GM19023 (cell line): ENCODE measurements at regions not wholly inside any gene's neighbourhood (a gene's known extent, or its start where the extent isn't known, plus 50 kb on each side); places are given as distances from the start of the nearest gene placed in this dataset.
"Not testable (repeated sequence)": the region's sequence is repeated elsewhere in the genome, so short reads cannot be mapped to it uniquely, and the experiment has no call there.

Experiments used
- ATAC-seq: cut with Tn5 transposase; IDR thresholded peaks from one replicate; pipeline ENCODE4 v1.9.1; 2021; ENCODE audit warnings: mild to moderate bottlenecking, moderate library complexity; ENCODE audit not compliant: unreplicated experiment

DNA sequence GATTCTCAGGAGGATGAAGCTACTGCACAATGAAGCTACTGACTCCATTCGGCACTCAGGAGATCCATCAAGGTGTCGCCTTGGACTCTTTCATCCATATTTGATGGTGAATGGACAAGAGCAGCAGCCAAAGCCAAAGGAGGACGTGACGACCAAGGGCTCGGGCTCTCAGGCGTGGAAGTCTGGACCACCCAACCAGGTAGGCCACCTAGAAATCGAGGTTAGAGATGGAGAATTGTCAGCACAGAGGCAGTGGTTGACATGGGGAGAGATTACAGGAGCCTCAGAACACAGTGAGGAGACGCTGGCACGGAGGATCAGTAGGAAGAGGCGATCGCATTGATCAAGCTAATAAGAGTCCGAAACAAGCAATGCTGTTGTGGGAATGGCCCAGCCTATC lies 240.5 kb upstream of the ID2 start:
- no peak for ATAC-seq

DNA sequence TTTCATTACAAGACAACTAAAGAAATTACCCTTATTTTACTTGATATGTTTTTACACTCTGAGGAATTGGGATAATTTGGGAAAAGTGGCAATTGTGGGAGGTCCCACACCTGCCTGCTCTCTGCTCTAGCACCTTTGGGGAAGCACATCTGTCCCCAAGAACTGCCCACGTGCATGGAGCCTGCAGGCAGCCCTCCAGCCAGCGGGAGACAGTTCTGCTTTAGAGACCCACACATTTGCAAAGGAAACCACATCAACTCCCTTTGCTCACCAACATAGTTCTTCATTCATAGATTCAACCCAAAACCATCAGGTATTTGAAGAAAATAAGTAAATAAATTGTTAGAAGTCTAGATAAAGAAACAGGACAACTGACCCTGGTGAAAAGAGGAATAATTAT lies 239.9 kb upstream of the ID2 start:
- ATAC-seq, result no peak

DNA sequence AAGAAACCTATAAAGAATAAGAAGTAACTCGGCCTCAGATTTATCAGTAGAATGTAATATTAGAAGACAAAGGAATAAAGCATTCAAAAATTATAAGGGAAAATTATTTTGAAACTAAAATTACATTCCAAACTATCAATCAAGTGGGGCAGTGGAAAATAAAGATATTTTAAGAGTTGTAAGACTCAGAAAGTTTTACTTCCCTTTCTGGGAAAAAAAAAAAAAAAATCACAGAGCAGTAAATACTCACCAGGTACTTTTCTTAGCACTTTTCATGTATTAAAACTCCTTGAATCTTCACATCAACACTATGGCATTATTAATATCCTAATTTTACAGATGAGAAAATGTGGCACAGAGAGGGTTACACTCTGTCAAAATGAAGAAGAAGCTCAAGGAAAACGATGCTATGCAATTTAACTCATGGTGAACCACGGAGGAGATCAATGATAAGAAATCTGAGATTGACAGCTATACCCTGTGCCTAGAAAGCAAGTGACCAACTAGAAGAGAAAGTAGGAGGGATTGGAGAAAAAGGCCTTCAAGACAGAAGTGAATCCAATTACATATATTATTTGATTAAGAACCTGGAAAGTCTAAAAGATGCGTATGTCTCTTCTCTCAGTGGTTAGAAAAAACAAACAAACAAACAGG lies 238.9 kb upstream of the ID2 start:
- ATAC-seq, result no peak

DNA sequence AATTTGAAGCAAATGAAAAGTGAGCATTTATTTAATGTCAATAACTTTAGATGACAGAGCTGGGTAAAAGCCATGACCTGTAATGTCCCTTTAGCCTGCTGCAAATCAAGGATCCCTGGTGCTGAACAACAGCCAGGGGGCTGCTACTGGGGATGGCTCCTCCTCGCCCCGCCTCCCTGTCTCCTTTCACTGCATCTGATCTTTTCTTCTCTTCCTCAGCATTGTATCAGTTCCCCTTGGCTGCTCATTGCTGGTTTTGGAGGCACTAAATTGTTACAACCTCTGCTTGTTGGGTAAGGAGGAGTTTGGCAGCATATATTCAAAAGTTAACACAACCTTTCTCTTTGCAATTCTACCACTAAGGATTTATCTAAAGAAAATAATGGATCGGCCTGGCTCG lies 236.3 kb upstream of the ID2 start:
- ATAC-seq, result no peak

DNA sequence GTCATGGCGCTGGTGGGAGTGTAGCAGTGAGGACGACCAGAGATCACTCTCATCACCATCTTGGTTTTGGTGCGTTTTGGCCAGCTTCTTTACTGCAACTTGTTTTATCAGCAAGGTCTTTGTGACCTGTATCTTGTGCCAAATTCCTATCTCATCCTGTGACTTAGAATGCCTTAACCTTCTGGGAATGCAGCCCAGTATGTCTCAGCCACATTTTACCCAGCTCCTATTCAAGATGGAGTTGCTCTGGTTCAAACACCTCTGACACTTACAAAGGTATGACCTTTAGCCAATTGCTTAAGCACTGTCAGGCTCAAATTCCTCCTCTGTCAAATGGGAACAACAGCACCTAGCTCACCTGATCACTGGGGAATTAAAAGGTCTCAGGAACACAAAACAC lies 235.1 kb upstream of the ID2 start:
- ATAC-seq, result not testable (repeated sequence)

DNA sequence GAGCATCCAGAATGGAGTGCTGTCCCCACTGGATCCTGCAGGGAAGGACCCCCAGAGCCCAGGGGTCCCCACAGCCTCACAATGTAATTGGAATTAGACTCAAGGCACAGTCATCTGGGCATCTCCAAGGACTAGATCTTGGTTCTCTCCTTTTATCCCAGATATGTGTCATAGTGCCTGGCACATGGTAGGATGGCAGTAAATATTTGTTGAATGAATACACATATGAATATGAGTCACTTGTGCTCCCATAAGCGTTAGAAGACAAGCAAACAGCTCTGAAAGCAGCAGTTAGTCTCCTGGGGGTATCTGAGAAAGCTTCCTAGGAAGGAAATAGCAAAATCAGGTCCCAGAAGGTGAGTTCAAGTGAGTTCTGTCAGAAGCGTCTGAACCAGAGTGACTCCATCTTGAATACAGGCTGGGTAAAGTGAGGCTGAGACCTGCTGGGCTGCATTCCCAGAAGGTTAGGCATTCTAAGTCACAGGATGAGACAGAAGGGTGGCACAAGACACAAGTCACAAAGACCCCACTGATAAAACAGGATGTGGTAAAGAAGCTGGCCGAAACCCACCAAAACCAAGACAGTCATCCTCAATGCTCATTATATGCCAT lies 234.1 kb upstream of the ID2 start:
- no peak for ATAC-seq

DNA sequence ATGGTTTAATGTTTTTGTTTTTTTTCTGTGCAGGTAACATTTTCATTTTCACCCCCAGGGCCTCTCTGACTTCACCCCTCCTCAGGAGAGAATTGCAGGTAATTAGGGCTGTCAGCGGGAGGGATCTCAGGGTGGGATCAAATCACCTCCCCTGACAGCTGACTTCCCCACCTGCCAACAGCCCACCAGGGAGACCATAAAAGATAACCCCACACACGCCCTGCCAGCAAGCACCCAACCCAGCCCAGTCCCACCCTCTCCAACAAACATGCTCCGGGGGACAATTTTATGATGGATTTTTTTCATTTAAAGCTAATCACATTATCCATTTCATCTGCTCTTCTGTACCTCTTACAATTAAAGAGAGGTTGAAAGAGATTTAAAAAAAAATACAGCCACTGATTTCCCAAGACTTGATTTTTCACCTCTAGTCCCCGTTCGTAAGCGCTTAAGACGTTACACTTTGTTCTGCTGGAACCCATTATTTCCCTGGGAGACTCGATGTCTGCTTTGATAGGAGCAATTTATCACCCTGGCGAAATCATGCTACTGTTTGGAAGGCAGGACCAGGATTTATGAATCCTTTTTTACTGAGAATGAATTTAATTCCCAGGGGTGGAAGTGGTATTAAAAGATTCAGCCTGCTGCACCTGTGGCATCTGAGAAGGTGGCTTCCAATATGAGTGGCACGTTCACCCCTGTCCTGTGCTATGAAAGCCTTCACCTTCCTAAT lies 232.9 kb upstream of the ID2 start:
- no peak for ATAC-seq

DNA sequence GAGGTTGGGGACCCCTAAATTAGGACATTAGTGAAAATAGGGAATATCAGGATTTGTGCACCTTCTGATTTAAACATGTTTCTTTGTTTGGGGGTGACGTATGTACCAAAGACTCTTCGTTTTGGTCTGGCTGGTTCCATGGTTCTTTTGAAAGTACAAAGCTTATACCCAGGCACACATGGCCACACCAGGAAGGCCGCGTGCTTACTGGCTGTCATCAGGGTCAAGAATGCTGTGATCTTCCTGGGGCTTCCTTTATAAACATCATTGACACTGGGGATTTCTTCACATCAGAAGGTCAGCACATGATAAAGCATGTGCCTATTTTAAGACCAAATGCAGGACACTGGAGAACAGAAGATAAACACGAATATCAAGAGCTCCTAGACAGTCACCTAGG lies 230.6 kb upstream of the ID2 start:
- no peak for ATAC-seq

DNA sequence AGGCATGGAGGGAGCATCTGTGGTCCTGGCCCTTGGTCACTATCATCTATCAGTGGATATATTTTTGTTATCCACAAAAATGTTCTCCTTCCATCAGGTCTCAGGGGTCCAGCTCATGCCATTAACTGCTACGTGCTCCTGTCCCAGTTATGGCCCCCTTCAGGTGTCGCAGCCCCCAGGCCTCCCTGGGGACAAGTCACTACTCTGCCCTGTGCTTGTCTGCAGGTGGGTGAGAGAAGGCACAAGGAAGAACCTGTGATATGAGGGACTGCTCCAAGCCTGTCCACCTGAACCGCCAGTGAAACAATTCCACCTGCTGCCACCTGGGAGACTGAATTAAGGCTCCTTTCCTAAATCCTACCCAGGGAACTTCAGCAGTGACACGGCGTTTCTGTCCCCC lies 229.6 kb upstream of the ID2 start:
- ATAC-seq, result no peak

DNA sequence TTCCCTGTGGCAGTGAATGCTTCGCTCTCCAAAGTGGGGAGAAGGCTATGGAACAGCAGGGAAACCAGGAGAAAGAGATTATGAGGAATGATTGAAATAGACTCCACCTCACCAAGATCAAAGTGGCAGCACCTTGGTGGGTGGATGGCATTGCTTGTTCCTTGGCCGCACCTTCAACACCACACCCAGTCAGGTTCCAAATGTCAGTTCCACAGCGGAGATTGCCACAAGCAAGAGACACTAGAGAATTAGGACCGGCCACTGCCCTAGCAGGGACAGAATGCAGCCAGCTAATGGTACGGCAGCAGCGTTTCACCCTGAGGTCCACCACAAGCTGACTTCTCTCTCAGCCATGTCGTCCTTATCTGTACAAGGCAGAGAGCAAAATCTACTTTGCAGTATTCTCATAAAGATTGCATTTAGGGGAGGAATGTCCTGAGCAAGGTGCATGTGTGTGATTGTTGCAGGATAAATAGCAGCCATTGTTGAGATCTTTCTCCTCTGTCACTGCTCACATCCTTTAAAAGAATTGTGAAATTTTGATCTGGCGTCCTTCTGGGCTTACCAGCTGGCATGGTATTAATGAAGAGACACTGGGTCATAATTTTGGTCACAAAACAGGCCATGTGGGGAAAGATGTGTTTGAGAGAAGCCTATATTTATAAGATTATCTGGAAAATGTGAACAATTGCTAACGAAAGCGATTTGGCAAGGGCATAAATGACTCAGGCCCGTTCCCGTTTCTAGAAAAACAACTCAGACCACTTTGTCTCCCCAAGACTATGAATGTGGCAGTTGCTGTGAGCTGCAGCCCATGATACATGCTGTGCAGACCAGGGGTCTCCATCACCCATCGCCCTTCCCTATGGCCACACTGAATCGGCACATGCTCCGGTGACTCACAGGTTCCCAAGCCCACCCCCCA lies 228.6 kb upstream of the ID2 start:
- ATAC-seq, result no peak

DNA sequence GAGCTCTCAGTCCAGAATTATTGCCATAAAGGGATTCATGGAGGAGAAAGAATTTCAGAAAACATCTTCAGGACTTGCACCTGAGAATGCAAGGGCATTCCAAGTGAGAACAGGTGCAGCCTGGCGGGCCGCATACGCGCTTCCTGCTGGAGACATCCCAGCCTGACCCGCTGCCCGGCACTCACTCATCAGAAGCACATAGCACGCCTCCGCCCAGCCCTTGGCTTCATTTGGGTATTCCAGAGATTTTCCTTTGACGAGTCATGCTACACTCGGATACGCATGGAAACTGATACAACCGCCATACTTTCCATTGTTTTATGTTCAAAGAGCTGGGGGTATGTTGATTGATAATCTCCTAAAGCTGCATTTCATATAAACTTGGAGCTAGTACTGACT lies 228.0 kb upstream of the ID2 start:
- no peak for ATAC-seq

DNA sequence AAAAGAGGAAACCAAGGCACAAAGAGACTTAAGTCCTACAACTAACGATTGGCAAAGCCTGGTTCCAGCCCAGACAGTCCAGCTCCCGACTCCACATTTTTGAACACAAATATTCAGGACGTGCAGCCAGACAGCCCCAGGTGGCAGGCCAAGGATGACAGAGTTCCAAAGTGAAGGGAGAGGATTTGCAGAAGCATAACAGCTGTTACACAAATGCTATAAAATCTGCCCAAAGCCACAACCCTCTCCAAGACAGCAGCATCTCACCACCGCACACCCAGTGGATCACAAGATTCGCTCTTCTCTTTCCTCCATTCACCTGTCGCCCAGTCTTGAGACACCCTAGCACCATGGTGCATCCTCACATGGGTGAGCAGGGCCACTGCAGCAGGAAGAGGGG lies 227.1 kb upstream of the ID2 start:
- no peak for ATAC-seq

DNA sequence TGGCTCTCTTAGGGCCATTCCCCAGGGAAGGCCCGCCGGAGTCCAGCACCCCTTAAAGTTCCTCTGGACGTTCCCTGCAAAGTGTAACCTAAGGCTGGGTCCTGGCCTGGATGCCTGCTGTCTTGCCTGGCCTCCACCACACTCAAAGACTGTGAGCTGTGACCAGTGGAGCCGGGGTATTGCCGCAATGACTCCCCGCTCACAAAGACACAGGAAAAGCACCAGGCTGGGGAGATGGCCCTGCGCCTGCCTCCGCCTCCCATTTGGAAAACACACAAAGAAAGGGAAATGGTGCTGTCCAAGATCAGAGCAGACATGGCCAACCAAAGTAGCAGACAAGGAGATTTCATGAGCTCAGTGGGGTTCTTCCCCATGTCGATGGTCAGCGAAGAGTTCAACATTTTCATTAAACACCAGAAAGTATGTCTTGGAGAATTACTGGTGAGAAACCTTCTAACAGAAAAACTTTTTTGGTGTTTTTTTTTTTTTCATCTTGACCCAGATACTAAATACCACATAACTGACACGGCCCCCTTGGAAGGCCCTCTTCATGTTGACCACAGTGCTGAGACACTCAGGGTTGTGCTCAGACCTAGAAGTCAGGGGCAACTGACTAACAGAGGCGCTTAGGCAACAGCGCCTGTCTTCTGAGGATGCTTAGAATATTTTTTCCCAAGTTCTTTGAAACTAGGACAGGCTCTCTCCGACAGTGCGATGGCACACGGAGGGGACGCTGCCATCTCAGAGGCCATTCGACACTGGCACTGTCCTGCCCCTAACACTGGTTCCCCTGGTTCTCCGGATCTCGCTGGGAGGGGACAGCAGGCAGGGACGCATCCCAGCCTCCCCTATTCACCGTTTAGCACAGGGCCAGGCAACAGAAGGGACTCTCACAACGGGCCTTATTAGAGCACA lies 226.4 kb upstream of the ID2 start:
- ATAC-seq, result no peak

DNA sequence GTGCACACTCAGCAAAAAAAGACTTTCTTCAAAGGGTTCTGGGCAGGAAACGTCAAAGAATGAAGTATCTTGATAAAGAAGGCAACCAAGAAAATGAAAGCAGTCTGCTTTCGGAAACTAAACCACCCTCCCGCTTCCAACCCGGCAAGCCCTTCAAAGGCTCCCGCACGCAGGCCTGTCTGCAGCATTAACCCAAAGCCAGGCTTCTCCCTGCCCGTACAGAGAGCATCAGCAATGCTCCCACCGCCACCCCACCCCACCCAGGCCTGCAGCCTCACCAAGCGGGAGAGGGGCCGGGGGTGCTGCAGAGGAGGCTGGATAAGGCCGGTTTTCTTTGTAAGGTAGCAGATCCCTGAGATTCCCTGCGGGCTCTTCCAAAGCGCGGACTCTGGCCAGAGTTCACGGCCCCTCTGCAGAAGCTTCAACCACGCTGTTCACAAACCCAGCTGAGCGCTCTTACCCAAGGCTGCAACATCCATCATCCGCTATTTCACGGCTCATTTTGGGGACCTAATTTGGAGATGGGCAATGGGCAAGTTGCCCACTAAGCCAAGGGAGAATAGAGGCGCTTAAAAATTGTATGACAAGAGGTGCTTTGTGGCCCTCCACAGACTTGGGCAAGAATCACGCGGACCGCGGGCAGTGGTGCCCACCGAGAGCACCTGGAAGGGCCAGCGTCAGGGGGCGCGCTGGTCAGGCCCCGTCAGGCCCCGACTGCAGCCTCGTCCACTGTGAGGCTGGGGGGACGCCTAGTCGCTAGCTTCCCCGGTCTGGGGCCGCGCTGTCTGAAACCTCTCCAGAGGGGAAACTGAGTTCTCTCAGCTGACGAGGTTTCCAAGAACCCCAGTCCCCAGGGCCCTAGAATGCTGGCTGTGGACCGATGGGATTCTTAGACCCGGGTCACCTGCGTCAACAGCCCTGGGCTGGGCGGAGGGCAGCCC lies 225.4 kb upstream of the ID2 start:
- no peak for ATAC-seq

DNA sequence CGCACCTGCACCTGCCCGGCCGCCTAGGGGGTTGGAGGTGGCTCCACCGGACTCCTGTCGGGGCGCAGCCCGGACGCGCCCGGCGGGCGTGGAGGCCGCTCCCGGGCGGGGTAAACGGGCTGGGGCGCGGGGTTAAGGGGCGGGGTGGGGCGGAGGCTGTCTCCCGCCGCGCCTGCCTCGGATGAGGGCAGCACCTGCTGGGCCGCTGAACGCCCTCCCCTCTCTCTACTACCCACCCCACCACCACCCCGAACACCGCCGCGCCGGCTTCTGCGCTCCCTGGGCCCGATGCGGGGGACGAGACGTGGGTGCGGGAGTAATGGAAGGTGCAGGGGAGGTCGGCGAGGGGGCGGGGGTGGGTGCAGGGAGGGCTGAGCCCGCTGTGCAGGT lies 224.8 kb upstream of the ID2 start:
- no peak for ATAC-seq

DNA sequence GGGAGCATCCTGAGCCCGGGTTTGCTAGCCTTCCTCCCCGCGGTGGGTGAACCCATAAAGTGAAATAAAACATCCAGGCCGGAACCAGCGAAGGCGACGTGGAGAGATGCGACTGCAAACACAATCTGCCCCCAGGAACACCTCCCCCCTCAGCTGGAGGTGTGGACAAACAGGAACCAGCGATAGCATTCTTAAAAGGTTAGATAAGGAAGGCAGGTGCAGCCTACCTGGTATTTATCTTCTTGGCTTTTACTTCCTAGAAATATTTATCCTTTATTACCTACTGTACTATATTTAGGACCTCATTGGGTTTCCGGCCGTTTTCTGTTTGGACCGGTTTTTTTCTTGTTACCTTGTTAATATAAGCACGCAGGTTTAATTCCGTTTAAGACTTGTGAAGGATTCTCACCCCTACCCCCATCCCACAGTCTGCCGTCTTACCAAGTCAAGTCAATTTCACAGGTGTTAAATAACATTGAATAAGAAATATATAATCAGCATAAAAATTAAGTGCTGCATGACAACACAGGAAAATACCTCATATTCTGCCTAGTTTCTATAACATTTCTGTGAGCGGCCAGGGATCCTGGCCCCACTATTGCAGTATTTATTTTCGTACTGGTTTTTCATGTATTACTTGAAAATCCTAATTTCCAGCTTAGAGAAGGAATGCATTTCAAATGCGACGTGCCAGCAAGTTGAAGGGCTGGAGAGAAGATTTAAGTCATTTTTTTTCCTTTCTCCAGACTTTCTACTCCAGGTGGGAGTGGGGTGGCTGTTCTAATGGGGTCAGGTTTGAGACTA lies 224.0 kb upstream of the ID2 start:
- ATAC-seq, result no peak

DNA sequence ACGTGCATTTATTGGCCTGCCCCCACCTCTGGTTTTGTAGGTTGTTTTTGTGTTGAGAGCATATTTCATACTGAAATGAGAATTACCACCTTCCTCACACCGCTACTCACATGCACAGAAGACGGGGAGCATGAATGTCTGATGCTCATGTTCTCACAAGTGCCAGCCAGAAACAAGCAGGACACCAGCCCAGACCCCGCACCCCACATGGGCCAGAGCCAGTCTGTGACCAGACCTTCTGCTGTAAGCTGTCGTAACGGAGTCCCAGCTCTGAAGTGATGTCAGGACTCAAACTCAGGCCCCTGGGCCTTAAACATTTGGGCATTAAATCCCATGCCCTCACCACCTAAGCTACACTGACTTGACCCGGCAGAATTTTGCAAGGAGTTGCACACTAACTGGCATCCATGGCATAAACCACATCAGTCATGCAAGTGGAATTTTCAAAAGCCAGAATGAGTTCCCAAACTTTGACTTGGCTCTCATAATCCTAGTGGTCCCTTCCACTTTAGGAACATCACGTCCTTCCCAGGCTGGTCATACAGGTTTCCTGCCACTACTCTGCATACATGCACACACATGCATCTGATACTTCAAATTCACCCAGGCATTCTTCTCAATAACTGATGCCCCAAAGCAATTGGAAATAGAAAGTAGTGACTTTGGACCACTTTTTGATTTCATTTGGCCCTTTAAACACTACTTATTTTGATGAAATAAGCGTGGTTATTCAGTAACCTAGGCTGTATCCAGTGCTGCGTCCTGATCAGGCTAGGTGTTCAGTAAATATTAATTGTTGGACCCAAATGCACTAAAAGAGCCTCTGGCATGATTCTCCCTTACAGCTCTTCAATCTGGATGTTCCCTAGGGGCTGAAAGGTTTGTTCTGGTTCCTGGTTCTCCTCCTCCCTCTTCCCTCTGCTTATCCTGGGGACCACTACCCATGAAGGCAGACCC lies 223.1 kb upstream of the ID2 start:
- no peak for ATAC-seq
